ENCODE measurements at regions not wholly inside any gene's neighbourhood (a gene's known extent, or its start where the extent isn't known, plus 50 kb on each side); places are given as distances from the start of the nearest gene placed in this dataset.

- FAIRE-seq: no peak
Observed at GRCh38 chr10:108452533-108452932, 1288.0 kb upstream of the SORCS1 start.

- FAIRE-seq: no peak
Observed at GRCh38 chr10:108450280-108450679, 1285.8 kb upstream of the SORCS1 start.

- no peak for FAIRE-seq
Observed at GRCh38 chr10:108445746-108446145, 1281.2 kb upstream of the SORCS1 start.

- FAIRE-seq: no peak
Observed at GRCh38 chr10:108443636-108444035, 1279.1 kb upstream of the SORCS1 start.

GRCh38 chr10:108439397-108439796 is 1274.9 kb upstream of the SORCS1 start:
- no peak for FAIRE-seq

- no peak for FAIRE-seq
Observed at GRCh38 chr10:108436096-108436495, 1271.6 kb upstream of the SORCS1 start.

- FAIRE-seq: no peak
Observed at GRCh38 chr10:108434559-108435252, 1270.2 kb upstream of the SORCS1 start.

- no peak for FAIRE-seq
Observed at GRCh38 chr10:108427146-108427545, 1262.6 kb upstream of the SORCS1 start.

GRCh38 chr10:108425283-108425964 is 1260.9 kb upstream of the SORCS1 start:
- no peak for FAIRE-seq

- no peak for FAIRE-seq
Observed at GRCh38 chr10:108424656-108425055, 1260.2 kb upstream of the SORCS1 start.

GRCh38 chr10:108422286-108422685 is 1257.8 kb upstream of the SORCS1 start:
- no peak for FAIRE-seq

GRCh38 chr10:108421266-108421665 is 1256.8 kb upstream of the SORCS1 start:
- no peak for FAIRE-seq

GRCh38 chr10:108413954-108414353 is 1249.4 kb upstream of the SORCS1 start:
- FAIRE-seq: peak; percentile 70

GRCh38 chr10:108412323-108412722 is 1247.8 kb upstream of the SORCS1 start:
- FAIRE-seq: no peak

- no peak for FAIRE-seq
Observed at GRCh38 chr10:108411894-108412293, 1247.4 kb upstream of the SORCS1 start.

- no peak for FAIRE-seq
Observed at GRCh38 chr10:108411206-108411605, 1246.7 kb upstream of the SORCS1 start.

GRCh38 chr10:108410236-108410635 is 1245.7 kb upstream of the SORCS1 start:
- FAIRE-seq: no peak

GRCh38 chr10:108409306-108409705 is 1244.8 kb upstream of the SORCS1 start:
- no peak for FAIRE-seq

GRCh38 chr10:108404155-108404554 is 1239.6 kb upstream of the SORCS1 start:
- FAIRE-seq: no peak

- FAIRE-seq: no peak
Observed at GRCh38 chr10:108399465-108399864, 1235.0 kb upstream of the SORCS1 start.

- no peak for FAIRE-seq
Observed at GRCh38 chr10:108393089-108393488, 1228.6 kb upstream of the SORCS1 start.

- no peak for FAIRE-seq
Observed at GRCh38 chr10:108392286-108392685, 1227.8 kb upstream of the SORCS1 start.

- FAIRE-seq: no peak
Observed at GRCh38 chr10:108388706-108389105, 1224.2 kb upstream of the SORCS1 start.

GRCh38 chr10:108385963-108386362 is 1221.5 kb upstream of the SORCS1 start:
- FAIRE-seq: no peak

- no peak for FAIRE-seq
Observed at GRCh38 chr10:108384378-108384777, 1219.9 kb upstream of the SORCS1 start.

All from islet of Langerhans (tissue), 1 donor.